ENCODE measurements at regions not wholly inside any gene's neighbourhood (a gene's known extent, or its start where the extent isn't known, plus 50 kb on each side); places are given as distances from the start of the nearest gene placed in this dataset.

DNA sequence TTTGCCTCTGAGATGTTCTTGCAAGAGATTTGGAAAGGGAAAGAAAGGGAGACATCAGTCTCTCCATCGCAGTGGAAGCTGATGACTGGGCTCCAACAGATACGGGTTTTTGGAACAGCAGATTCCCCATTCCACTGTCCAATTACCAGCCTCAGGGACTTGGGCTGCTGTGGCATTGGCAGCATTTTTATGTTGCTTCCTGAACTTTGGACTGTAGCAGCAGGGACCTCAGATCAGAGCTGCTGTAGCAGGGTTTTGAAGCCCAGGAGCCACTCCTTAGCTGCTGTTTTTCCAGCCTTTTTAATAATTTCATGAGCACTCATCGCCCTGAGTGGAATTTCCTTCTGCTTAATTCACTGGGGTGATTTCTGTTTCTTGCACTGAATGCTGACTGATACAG lies 135.7 kb upstream of the SLCO3A1 start:
- DNase-seq (ENCODE audit: insufficient read length, low spot score, missing footprints), result no peak
- H3K27me3 ChIP-seq (ENCODE audit: insufficient read depth, low read length), result no peaks in the 10 kb centered on the region
- H3K4me1 ChIP-seq (ENCODE audit: insufficient read depth, low read length), result no peaks in the 10 kb centered on the region
- H3K4me2 ChIP-seq (ENCODE audit: insufficient read depth, low read length), result no peak overlapping the region
- no peak overlapping the region for H2AFZ ChIP-seq (ENCODE audit: low read length)
- no peaks in the 10 kb centered on the region for H4K20me1 ChIP-seq (ENCODE audit: insufficient read depth, low read length)
- TF ChIP-seq, protein P1, sequence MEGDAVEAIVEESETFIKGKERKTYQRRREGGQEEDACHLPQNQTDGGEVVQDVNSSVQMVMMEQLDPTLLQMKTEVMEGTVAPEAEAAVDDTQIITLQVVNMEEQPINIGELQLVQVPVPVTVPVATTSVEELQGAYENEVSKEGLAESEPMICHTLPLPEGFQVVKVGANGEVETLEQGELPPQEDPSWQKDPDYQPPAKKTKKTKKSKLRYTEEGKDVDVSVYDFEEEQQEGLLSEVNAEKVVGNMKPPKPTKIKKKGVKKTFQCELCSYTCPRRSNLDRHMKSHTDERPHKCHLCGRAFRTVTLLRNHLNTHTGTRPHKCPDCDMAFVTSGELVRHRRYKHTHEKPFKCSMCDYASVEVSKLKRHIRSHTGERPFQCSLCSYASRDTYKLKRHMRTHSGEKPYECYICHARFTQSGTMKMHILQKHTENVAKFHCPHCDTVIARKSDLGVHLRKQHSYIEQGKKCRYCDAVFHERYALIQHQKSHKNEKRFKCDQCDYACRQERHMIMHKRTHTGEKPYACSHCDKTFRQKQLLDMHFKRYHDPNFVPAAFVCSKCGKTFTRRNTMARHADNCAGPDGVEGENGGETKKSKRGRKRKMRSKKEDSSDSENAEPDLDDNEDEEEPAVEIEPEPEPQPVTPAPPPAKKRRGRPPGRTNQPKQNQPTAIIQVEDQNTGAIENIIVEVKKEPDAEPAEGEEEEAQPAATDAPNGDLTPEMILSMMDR (IDR thresholded peaks at IDR 0.05; ENCODE audit: extremely low read depth, low read depth, low read length), result no peak
- no peak overlapping the region for H3K4me3 ChIP-seq (ENCODE audit: insufficient read depth, low read length)
- H3K36me3 ChIP-seq (ENCODE audit: insufficient read depth, low read length), result no peaks in the 10 kb centered on the region
- H3K27ac ChIP-seq (ENCODE audit: low read depth, low read length), result no peak overlapping the region
- no peaks in the 10 kb centered on the region for H3K79me2 ChIP-seq (ENCODE audit: insufficient read depth, low read length)
- no peaks in the 10 kb centered on the region for H3K9me3 ChIP-seq (ENCODE audit: low read depth, low read length)

DNA sequence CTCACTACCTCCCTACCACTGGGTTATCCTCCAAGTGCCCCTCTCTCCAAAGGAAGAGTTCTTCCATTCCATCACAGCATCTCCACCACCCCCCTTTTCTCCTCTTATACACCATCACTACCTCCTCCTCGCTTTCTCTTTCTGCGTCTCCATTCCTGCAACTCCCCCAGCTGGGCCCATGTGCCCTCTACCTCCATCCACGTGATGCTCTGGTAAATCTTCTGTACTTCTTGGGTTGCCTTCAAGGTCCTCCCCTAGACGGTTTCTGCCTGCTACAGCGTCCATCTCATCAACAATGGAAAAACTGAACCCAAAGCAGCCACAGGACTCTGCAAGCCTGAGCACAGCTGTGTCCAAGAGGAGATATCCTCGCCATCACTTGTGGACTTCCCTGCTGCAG lies 129.5 kb upstream of the SLCO3A1 start:
- H3K27ac ChIP-seq (ENCODE audit: low read depth, low read length), result no peak overlapping the region
- H2AFZ ChIP-seq (ENCODE audit: low read length), result no peak overlapping the region
- no peaks in the 10 kb centered on the region for H3K4me1 ChIP-seq (ENCODE audit: insufficient read depth, low read length)
- no peak overlapping the region for H3K4me3 ChIP-seq (ENCODE audit: insufficient read depth, low read length)
- H3K36me3 ChIP-seq (ENCODE audit: insufficient read depth, low read length), result no peaks in the 10 kb centered on the region
- no peak for DNase-seq (ENCODE audit: insufficient read length, low spot score, missing footprints)
- no peaks in the 10 kb centered on the region for H4K20me1 ChIP-seq (ENCODE audit: insufficient read depth, low read length)
- no peaks in the 10 kb centered on the region for H3K9me3 ChIP-seq (ENCODE audit: low read depth, low read length)
- TF ChIP-seq, protein P1 (IDR thresholded peaks at IDR 0.05; ENCODE audit: extremely low read depth, low read depth, low read length), result no peak
- no peaks in the 10 kb centered on the region for H3K27me3 ChIP-seq (ENCODE audit: insufficient read depth, low read length)
- no peaks in the 10 kb centered on the region for H3K79me2 ChIP-seq (ENCODE audit: insufficient read depth, low read length)
- H3K4me2 ChIP-seq (ENCODE audit: insufficient read depth, low read length), result no peak overlapping the region

DNA sequence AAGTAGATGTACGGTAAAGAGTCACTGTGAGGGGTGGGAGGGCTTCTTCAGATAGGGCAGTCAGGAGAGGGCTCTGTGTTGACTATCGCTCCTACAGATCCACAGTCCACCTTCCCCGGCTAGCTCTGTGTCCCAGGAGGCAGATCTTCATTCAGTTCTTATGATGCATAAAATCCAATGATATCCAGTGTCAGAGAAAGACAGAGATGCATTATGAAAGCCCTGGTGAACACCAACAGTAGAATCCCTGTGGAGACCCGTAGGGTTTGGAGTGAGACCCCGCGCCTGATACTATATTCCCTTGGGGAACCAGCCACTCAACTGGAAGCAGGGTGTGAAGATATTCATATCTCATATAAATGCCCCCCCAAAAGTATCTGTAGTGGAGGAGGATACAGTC lies 119.8 kb upstream of the SLCO3A1 start:
- TF ChIP-seq, protein P1 (IDR thresholded peaks at IDR 0.05; ENCODE audit: extremely low read depth, low read depth, low read length), result no peak
- Histone ChIP-seq H2AFZ (ENCODE audit: low read length) (no peak overlapping the region), H3K27me3 (ENCODE audit: insufficient read depth, low read length) (no peaks in the 10 kb centered on the region), H3K36me3 (ENCODE audit: insufficient read depth, low read length) (no peaks in the 10 kb centered on the region), H4K20me1 (ENCODE audit: insufficient read depth, low read length) (no peaks in the 10 kb centered on the region), H3K4me3 (ENCODE audit: insufficient read depth, low read length) (no peak overlapping the region), H3K4me1 (ENCODE audit: insufficient read depth, low read length) (no peaks in the 10 kb centered on the region), H3K27ac (ENCODE audit: low read depth, low read length) (no peak overlapping the region), H3K79me2 (ENCODE audit: insufficient read depth, low read length) (no peaks in the 10 kb centered on the region), H3K9me3 (ENCODE audit: low read depth, low read length) (no peaks in the 10 kb centered on the region), H3K4me2 (ENCODE audit: insufficient read depth, low read length) (no peak overlapping the region)
- no peak for DNase-seq (ENCODE audit: insufficient read length, low spot score, missing footprints)

DNA sequence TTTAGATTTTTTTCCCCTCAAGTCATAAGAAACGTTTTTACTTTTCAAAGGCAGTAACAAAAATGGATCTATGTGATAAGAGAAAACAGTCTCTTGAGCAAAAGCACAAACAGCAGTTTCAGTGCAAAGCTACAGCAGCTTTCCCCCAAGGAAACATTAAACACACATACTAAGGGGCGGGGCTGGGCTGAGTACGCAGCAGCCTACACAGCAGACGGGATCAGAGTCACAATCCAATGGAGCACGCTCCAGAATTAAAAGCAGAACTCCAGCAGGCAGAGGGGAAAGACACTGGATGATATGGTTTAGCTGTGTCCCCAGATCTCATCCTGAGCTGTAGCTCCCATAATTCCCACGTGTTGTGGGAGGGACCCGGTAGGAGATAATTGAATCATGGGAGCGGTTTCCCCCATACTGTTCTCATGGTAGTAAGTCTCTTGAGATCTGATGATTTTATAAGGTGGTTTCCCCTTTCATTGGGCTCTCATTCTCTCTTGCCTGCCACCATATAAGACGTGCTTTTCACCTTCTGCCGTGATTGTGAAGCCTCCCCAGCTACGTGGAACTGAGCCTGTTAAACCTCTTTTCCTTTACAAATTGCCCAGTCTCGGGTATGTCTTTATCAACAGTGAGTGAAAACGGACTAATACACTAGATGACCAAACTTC lies 116.2 kb upstream of the SLCO3A1 start:
- DNase-seq (ENCODE audit: insufficient read length, low spot score, missing footprints), result no peak
- H4K20me1 ChIP-seq (ENCODE audit: insufficient read depth, low read length), result no peaks in the 10 kb centered on the region
- no peaks in the 10 kb centered on the region for H3K36me3 ChIP-seq (ENCODE audit: insufficient read depth, low read length)
- no peaks in the 10 kb centered on the region for H3K9me3 ChIP-seq (ENCODE audit: low read depth, low read length)
- no peak overlapping the region for H3K4me3 ChIP-seq (ENCODE audit: insufficient read depth, low read length)
- H3K27me3 ChIP-seq (ENCODE audit: insufficient read depth, low read length), result no peaks in the 10 kb centered on the region
- H3K4me2 ChIP-seq (ENCODE audit: insufficient read depth, low read length), result no peak overlapping the region
- no peak overlapping the region for H3K27ac ChIP-seq (ENCODE audit: low read depth, low read length)
- no peaks in the 10 kb centered on the region for H3K79me2 ChIP-seq (ENCODE audit: insufficient read depth, low read length)
- H2AFZ ChIP-seq (ENCODE audit: low read length), result no peak overlapping the region
- H3K4me1 ChIP-seq (ENCODE audit: insufficient read depth, low read length), result no peaks in the 10 kb centered on the region
- TF ChIP-seq, protein P1 (IDR thresholded peaks at IDR 0.05; ENCODE audit: extremely low read depth, low read depth, low read length), result no peak
